HG03520 (cell line): ENCODE measurements at regions not wholly inside any gene's neighbourhood (a gene's known extent, or its start where the extent isn't known, plus 50 kb on each side); places are given as distances from the start of the nearest gene placed in this dataset.

Experiments used
- ATAC-seq: cut with Tn5 transposase; IDR thresholded peaks from one replicate; pipeline ENCODE4 v1.9.1; 2021; ENCODE audit warnings: mild to moderate bottlenecking, moderate library complexity; ENCODE audit not compliant: unreplicated experiment

- no peak for ATAC-seq
These were observed 76.7 kb upstream of the SATB1 start for GRCh38 chr3:18501679-18502343.

- ATAC-seq = no peak
These were observed 75.2 kb upstream of the SATB1 start for GRCh38 chr3:18500322-18500721.

- peak; percentile 81 for ATAC-seq
These were observed 74.2 kb upstream of the SATB1 start for GRCh38 chr3:18499301-18499700.

- ATAC-seq = no peak
These were observed 69.1 kb upstream of the SATB1 start for GRCh38 chr3:18494251-18494650.

GRCh38 chr3:18489939-18490338 lies 64.8 kb upstream of the SATB1 start:
- ATAC-seq = no peak

GRCh38 chr3:18483226-18483625 lies 58.1 kb upstream of the SATB1 start:
- ATAC-seq = no peak

- ATAC-seq = no peak
These were observed 56.9 kb upstream of the SATB1 start for GRCh38 chr3:18481946-18482548.

- no peak for ATAC-seq
These were observed 52.5 kb upstream of the SATB1 start for GRCh38 chr3:18477620-18478019.
